ENCODE measurements at regions not wholly inside any gene's neighbourhood (a gene's known extent, or its start where the extent isn't known, plus 50 kb on each side); places are given as distances from the start of the nearest gene placed in this dataset.

- TF ChIP-seq CTCF (IDR thresholded peaks at IDR 0.05; ENCODE audit: control extremely low read depth in 1 of 3, insufficient read depth in 1 of 3, low read depth in 1 of 3, low read length in 3 of 3) (no peak), RFX5 (IDR thresholded peaks at IDR 0.05; ENCODE audit: borderline replicate concordance, low read depth, low read length) (no peak), POLR2AphosphoS5 (IDR thresholded peaks at IDR 0.05; ENCODE audit: low read depth, low read length) (no peak), RBBP5 (IDR thresholded peaks at IDR 0.05; ENCODE audit: borderline replicate concordance, low read depth, low read length) (no peak)
These were observed 127.4 kb upstream of the TMEM161B start for GRCh38 chr5:88396000-88396535.
